Adrenal gland (tissue), 9 donors: ENCODE measurements at regions not wholly inside any gene's neighbourhood (a gene's known extent, or its start where the extent isn't known, plus 50 kb on each side); places are given as distances from the start of the nearest gene placed in this dataset.

Source experiments
- DNase-seq, 7 donors: peaks; one replicate each; pipeline ENCODE4 v3.0.0-alpha.2; 2019 to 2020
- H3K27ac ChIP-seq, 5 donors: fragments of 200-600 bp; sonication (generic) in 4 of 5; 1 replicate in 3 of 5; 2 replicates in 2 of 5; pipeline versions ENCODE4 v1.5.1 to v1.8.0; 2016 to 2020; ENCODE audit warnings: mild to moderate bottlenecking in 1 of 5
- H3K27me3 ChIP-seq: fragments of 200-600 bp; 2 replicates; pipeline ENCODE4 v1.8.0; 2021
- H3K36me3 ChIP-seq, 2 donors: fragments of 200-600 bp; replicated peaks in 1 of 2; 1 replicate in 1 of 2; 2 replicates in 1 of 2; pipeline versions ENCODE4 v1.5.1 to v1.8.0; 2018 to 2022
- H3K4me1 ChIP-seq, 2 donors: fragments of 200-600 bp; replicated peaks in 1 of 2; 1 replicate in 1 of 2; 2 replicates in 1 of 2; pipeline versions ENCODE4 v1.5.1 to v1.8.0; 2018 to 2021
- H3K4me3 ChIP-seq, 4 donors: fragments of 200-600 bp; sonication (generic) in 3 of 4; one replicate each; pipeline ENCODE4 v1.5.1; 2016 to 2018
- H3K9me3 ChIP-seq, 3 donors: fragments of 200-600 bp; sonication (generic) in 1 of 3; replicated peaks in 1 of 3; 1 replicate in 2 of 3; 2 replicates in 1 of 3; pipeline versions ENCODE4 v1.5.1 to v1.8.0; 2016 to 2021
- POLR2A ChIP-seq, 2 donors: fragments of 450-650 bp; IDR thresholded peaks; one replicate each; pipeline ENCODE4 v1.6.1; 2017; ENCODE audit warnings: antibody characterized with exemption in 2 of 2, mild to moderate bottlenecking in 2 of 2, moderate library complexity in 1 of 2
- WGBS, 4 donors: extraction: QIAGEN DNeasy Blood & Tissue Kit in 2 of 4; methylation state at CpG; one replicate each; pipeline versions ENCODE4 v1.1.5 to v1.1.7; 2013 to 2017; 5-methylcytosine and 5-hydroxymethylcytosine counted together
- intact Hi-C, 2 donors: fragments of 100-400 bp; cut with DNase I; formaldehyde crosslinking; loops; one replicate each; pipeline versions ENCODE4 v1.14.1 to v1.15.0; 2022 to 2023
- TF ChIP-seq, protein P1 (sequence below), 6 experiments: fragments of 450-650 bp in 4 of 6; fragments of 200-600 bp in 2 of 6; sonication (generic) in 1 of 6; IDR thresholded peaks; 1 replicate in 5 of 6; 2 replicates in 1 of 6; pipeline versions ENCODE4 v1.5.1 to v1.8.0; 2016 to 2021; ENCODE audit warnings: antibody characterized with exemption in 6 of 6, mild to moderate bottlenecking in 2 of 6, moderate library complexity in 1 of 6
- donor health status: healthy with polysubstance abuse.
- donor health status: Bipolar disorder and iron deficiency.
- donor health status: DM: yes; HTN: yes; CAD: no.
- donor health status: DM: no; HTN: no; CAD: no.
- donor health status: DM: no; HTN: no; CAD: no.

DNA sequence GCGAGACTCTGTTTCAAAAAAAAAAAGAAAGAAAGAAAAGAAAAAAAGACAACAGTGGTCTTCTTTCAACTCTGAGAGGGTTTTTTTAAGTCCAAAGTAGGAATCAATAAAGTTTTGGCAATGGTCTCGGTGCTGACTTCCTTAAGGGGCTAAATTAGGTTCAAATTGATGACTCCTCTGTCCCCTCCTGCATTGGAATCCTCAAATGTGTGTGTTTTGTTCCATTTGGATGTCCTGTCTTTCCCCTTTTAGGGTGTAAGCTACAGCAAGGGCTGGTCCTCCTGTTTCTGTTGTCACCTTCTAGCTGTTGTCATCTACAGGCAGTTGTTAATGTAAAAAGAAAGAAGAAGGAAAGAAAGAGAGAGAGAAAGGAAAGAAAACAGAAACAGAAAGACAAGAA, 54.4 kb downstream of the PABIR2 start:
- DNase-seq, result no peak
- H3K27me3 ChIP-seq, result peaks cover 12% of the 10 kb centered on the region
- TF ChIP-seq POLR2A (IDR thresholded peaks at IDR 0.05), result no peak
- TF ChIP-seq, protein P1, sequence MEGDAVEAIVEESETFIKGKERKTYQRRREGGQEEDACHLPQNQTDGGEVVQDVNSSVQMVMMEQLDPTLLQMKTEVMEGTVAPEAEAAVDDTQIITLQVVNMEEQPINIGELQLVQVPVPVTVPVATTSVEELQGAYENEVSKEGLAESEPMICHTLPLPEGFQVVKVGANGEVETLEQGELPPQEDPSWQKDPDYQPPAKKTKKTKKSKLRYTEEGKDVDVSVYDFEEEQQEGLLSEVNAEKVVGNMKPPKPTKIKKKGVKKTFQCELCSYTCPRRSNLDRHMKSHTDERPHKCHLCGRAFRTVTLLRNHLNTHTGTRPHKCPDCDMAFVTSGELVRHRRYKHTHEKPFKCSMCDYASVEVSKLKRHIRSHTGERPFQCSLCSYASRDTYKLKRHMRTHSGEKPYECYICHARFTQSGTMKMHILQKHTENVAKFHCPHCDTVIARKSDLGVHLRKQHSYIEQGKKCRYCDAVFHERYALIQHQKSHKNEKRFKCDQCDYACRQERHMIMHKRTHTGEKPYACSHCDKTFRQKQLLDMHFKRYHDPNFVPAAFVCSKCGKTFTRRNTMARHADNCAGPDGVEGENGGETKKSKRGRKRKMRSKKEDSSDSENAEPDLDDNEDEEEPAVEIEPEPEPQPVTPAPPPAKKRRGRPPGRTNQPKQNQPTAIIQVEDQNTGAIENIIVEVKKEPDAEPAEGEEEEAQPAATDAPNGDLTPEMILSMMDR (IDR thresholded peaks at IDR 0.05), result no peak
- H3K27ac ChIP-seq, result no peak overlapping the region
- no peak overlapping the region for H3K4me3 ChIP-seq
- intact Hi-C loops, result no loop called here
- no peaks in the 10 kb centered on the region for H3K36me3 ChIP-seq
- H3K4me1 ChIP-seq, result peaks cover 0 to 3% of the 10 kb centered on the region in 2 donors
- WGBS, 4 donors, result 77 to 95% (median 83%) methylated on average over 2 of the region's 2 CpGs
- no peaks in the 10 kb centered on the region for H3K9me3 ChIP-seq

DNA sequence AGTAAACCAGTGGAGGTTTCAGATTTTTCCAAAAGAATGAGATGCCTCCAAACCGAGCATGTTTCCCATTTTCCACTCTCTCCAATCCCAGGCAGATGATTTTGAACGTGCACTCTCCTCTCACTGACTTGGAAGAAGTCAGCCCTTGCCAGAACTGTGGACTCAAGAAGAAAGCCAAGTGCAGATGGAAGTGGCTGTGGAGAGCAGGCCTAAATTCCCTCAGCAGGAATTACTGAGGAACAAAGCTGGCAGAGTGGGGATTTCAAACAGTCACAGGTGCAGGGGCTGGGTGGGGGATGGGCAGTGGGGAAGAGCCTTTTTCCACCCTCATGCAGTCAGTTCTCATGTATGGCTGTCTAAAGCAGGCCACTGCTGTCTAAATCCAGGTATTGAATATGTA, 55.3 kb downstream of the PABIR2 start:
- Histone ChIP-seq H3K27ac (no peak overlapping the region), H3K4me3 (no peak overlapping the region), H3K4me1 (peaks cover 0 to 3% of the 10 kb centered on the region in 2 donors), H3K9me3 (no peaks in the 10 kb centered on the region), H3K27me3 (peaks cover 12% of the 10 kb centered on the region), H3K36me3 (no peaks in the 10 kb centered on the region)
- whole genome bisulfite sequencing, 4 donors, result 45 to 73% (median 56%) methylated on average over 2 of the region's 2 CpGs
- no peak for TF ChIP-seq POLR2A (IDR thresholded peaks at IDR 0.05)
- TF ChIP-seq, protein P1 (IDR thresholded peaks at IDR 0.05), result no peak
- intact Hi-C loops, result no loop called here
- no peak for DNase-seq

DNA sequence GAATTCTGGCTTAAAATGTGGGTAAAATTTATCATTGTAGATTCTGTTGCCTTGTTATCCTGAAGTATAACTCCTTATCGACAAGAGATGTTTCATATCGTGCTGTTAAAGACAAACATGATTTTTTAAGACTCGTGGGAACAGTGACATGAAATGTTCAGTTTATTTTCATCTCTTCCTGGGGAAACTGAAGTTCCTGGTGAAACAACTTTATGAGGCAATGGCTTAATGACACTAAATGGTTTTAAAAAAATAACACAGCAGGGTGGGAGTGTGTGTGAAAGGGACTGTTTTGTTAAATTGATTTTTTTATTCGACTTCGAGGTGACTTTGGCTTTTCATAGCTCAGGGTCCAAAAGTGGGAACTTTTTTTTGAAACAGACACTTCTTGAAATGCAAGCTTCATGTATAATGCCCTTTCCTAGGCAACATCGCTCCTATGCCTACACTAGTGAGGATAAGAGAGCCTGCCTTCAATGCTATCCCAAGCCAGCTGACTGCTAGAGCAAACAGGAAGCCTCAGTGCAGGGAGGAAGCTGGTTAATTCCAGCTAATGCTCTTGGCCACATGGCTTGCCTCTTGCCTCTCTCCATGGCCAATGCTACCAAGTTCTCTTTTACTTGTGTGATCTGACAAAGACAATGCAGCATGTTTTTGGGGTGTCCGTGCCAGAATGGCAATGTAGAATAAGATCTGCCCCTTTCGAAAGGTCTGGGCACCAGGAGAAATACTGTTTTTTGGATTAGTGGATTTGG, 57.8 kb downstream of the PABIR2 start:
- Histone ChIP-seq H3K4me1 (peaks cover 0 to 3% of the 10 kb centered on the region in 2 donors), H3K36me3 (no peaks in the 10 kb centered on the region), H3K9me3 (no peaks in the 10 kb centered on the region), H3K4me3 (no peak overlapping the region), H3K27ac (no peak overlapping the region), H3K27me3 (peaks cover 18% of the 10 kb centered on the region)
- 54 to 65% (median 62%) methylated on average over 8 of the region's 8 CpGs for WGBS, 4 donors
- intact Hi-C loops, result no loop called here
- TF ChIP-seq, protein P1 (IDR thresholded peaks at IDR 0.05), result no peak
- no peak for TF ChIP-seq POLR2A (IDR thresholded peaks at IDR 0.05)
- DNase-seq, result no peak

DNA sequence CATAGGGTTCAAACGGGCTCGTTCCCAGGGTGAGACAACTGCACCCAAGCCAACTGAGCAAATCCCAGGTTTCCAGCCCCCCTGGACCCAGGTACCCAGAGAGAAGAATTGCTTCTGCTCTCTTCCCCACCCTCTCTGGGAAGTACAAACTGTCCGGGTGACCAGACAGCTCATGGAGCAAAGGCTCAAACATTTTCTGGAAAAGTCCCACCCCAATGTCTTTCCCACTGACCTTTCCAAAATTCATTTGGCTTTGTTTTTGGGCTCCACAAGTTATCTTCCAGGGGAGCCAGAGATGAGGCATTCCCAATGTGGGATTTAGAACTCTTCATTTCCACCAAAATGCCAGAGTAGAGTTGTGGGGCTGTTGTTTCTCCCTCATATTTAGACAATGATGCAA, 58.6 kb downstream of the PABIR2 start:
- peaks cover 18% of the 10 kb centered on the region for H3K27me3 ChIP-seq
- H3K4me1 ChIP-seq, result peaks cover 0 to 3% of the 10 kb centered on the region in 2 donors
- TF ChIP-seq POLR2A (IDR thresholded peaks at IDR 0.05), result no peak
- TF ChIP-seq, protein P1 (IDR thresholded peaks at IDR 0.05), result no peak
- H3K27ac ChIP-seq, result no peak overlapping the region
- intact Hi-C loops, result no loop called here
- DNase-seq, result no peak
- H3K4me3 ChIP-seq, result no peak overlapping the region
- H3K36me3 ChIP-seq, result no peaks in the 10 kb centered on the region
- H3K9me3 ChIP-seq, result no peaks in the 10 kb centered on the region
- WGBS, 4 donors, result 50 to 72% (median 61%) methylated on average over 1 to 3 of the region's 3 CpGs
